ELR (cell line): ENCODE measurements at regions not wholly inside any gene's neighbourhood (a gene's known extent, or its start where the extent isn't known, plus 50 kb on each side); places are given as distances from the start of the nearest gene placed in this dataset.
"Not testable (repeated sequence)": the region's sequence is repeated elsewhere in the genome, so short reads cannot be mapped to it uniquely, and the experiment has no call there.

Experiments
- DNase-seq: peaks from one replicate; pipeline ENCODE4 v3.0.0-alpha.2; 2015; ENCODE audit warnings: low read depth

- DNase-seq = no peak
Measured at GRCh38 chr2:239727776-239728600, 297.2 kb downstream of the NDUFA10 start.

- DNase-seq = no peak
Measured at GRCh38 chr2:239727182-239727775, 297.9 kb downstream of the NDUFA10 start.

- DNase-seq = no peak
Measured at GRCh38 chr2:239726631-239727181, 298.4 kb downstream of the NDUFA10 start.

GRCh38 chr2:239726091-239726591 is 299.0 kb downstream of the NDUFA10 start:
- no peak for DNase-seq

DNA sequence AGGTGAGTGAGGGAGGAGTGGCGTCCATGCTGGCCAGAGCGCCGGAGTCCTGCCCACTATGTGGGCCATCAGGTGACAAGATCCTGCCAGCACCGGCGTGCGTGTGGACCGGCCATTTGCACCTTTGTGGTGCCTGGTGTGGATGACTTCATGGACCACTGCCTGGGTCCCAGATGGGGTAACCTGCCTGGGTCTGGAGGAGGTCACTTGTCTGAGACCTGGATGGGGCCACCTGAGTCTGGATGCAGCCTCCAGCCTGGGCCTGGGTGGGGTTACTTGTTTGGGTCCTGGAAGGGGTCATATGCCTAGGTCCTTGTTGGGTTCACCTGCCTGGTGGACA is 299.6 kb downstream of the NDUFA10 start:
- no peak for DNase-seq

- DNase-seq = no peak
Measured at GRCh38 chr2:239724851-239725550, 300.1 kb downstream of the NDUFA10 start.

GRCh38 chr2:239724194-239724849 is 300.8 kb downstream of the NDUFA10 start:
- DNase-seq = no peak

- DNase-seq = no peak
Measured at GRCh38 chr2:239723486-239724193, 301.5 kb downstream of the NDUFA10 start.

- DNase-seq = no peak
Measured at GRCh38 chr2:239722760-239723470, 302.2 kb downstream of the NDUFA10 start.

DNA sequence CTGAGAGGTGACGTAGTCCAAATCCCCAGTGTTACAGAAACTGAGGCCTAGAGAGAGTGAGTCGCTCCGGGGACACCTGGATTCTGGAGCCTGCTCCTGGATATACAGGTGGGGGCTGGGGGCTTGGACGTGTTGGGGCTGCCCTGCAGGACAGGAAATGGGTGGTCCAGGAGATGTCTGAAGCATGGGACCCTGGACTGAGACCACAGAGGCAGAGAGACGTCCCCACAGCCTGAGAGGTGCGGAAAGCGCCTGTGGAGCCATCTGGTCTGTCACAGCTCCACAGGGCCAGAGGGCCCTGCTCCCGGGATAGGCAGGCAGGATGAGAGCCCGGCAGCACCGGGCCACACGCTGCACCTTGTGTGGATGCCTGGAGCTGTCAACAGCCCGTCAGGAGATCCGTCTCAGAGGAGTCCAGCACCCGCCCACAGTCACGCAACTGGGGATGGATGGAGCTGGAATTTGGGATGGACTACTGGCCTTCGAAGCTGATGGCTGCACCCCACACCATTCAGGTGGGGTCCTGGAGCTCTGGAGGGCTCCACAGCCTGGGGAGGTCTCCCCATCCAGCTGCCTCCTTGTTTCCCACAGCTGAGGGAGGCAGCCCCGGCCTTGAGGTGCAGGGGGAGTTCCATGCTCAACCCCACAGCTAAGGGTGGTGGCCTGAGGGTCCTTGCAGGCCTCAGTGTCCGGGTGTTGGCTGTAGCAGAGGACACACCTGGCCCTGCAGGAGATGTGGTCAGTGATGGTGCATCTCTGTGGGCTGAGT is 303.0 kb downstream of the NDUFA10 start:
- DNase-seq = no peak

GRCh38 chr2:239721531-239721930 is 303.6 kb downstream of the NDUFA10 start:
- no peak for DNase-seq

GRCh38 chr2:239720361-239721360 is 304.5 kb downstream of the NDUFA10 start:
- DNase-seq = no peak

- no peak for DNase-seq
Measured at GRCh38 chr2:239719791-239720360, 305.3 kb downstream of the NDUFA10 start.

GRCh38 chr2:239718991-239719390 is 306.2 kb downstream of the NDUFA10 start:
- DNase-seq = not testable (repeated sequence)

- no peak for DNase-seq
Measured at GRCh38 chr2:239717706-239718105, 307.4 kb downstream of the NDUFA10 start.

DNA sequence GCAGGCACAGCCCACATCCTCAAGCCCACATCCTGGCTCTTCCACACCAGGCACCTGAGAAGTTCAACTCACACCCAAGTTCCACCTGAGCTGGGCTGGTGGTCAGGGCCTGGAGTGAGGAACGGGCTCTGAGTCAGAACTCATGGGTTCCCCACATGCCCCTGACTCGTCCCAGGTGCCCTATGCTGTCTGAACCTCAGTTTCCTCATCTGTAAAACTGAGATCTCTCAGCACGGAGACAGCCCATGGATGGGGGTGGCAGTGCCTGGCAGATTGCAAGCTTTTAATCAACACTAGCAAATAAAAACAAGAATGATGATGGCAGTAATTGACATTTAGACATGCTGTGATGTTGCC is 307.8 kb downstream of the NDUFA10 start:
- no peak for DNase-seq

GRCh38 chr2:239716536-239717318 is 308.4 kb downstream of the NDUFA10 start:
- DNase-seq = no peak

DNA sequence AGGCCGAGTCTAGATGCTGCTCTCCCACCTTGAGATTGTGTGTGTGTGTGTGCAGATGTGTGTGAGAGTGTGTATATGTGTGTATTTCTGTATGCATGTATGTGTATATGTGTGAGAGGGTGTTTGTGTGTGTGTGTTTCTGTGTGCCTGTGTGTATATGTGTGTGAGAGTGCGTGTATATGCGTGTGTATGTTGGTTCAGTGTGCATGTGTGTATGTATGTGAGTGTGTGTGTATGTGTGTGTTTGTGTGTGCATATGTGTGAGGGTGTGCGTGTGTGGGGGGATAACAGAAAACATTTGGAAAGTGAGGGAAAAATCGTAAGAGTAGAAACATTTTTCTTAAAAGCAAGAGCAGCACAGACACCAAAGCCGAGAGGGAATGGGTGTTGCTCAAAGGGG is 309.1 kb downstream of the NDUFA10 start:
- DNase-seq = no peak
